Adipocyte (in vitro differentiated cells): ENCODE measurements at regions not wholly inside any gene's neighbourhood (a gene's known extent, or its start where the extent isn't known, plus 50 kb on each side); places are given as distances from the start of the nearest gene placed in this dataset.

Experiments
- DNase-seq: peaks from one replicate; pipeline ENCODE4 v3.0.0-alpha.2; 2015; ENCODE audit warnings: low read depth
- H3K27me3 ChIP-seq: replicated peaks from 2 replicates; pipeline ENCODE4 v1.7.0; 2013; ENCODE audit warnings: mild to moderate bottlenecking, low read length, moderate library complexity; ENCODE audit not compliant: control insufficient read depth, insufficient read depth
- H3K36me3 ChIP-seq: 2 replicates; pipeline ENCODE4 v1.7.0; 2013; ENCODE audit warnings: low read length, mild to moderate bottlenecking, moderate library complexity; ENCODE audit not compliant: control insufficient read depth, insufficient read depth, severe bottlenecking
- H3K4me1 ChIP-seq: 2 replicates; pipeline ENCODE4 v1.7.0; 2013; ENCODE audit warnings: mild to moderate bottlenecking, low read length, moderate library complexity; ENCODE audit not compliant: control insufficient read depth, insufficient read depth
- H3K4me3 ChIP-seq: 2 replicates; pipeline ENCODE4 v1.7.0; 2013; ENCODE audit warnings: mild to moderate bottlenecking, low read length, moderate library complexity
- H3K9ac ChIP-seq: 2 replicates; pipeline ENCODE4 v1.7.0; 2013; ENCODE audit warnings: mild to moderate bottlenecking, low read length, moderate library complexity
- H3K9me3 ChIP-seq: 2 replicates; pipeline ENCODE4 v1.7.0; 2013; ENCODE audit warnings: mild to moderate bottlenecking, low read length, moderate library complexity; ENCODE audit not compliant: control insufficient read depth

GRCh38 chr1:163406772-163407171 is 85.0 kb downstream of the NUF2 start:
- no peak overlapping the region for H3K4me3 ChIP-seq
- H3K36me3 ChIP-seq: no peaks in the 10 kb centered on the region
- no peak for DNase-seq
- H3K9me3 ChIP-seq: no peaks in the 10 kb centered on the region
- H3K27me3 ChIP-seq: peaks cover 25% of the 10 kb centered on the region
- H3K4me1 ChIP-seq: no peaks in the 10 kb centered on the region
- no peak overlapping the region for H3K9ac ChIP-seq

- no peaks in the 10 kb centered on the region for H3K36me3 ChIP-seq
- no peaks in the 10 kb centered on the region for H3K9me3 ChIP-seq
- H3K9ac ChIP-seq: no peak overlapping the region
- DNase-seq: no peak
- peaks cover 25% of the 10 kb centered on the region for H3K27me3 ChIP-seq
- no peak overlapping the region for H3K4me3 ChIP-seq
- H3K4me1 ChIP-seq: no peaks in the 10 kb centered on the region
Measured at GRCh38 chr1:163408262-163408661, 86.5 kb downstream of the NUF2 start.

GRCh38 chr1:163410073-163410999 is 88.6 kb downstream of the NUF2 start:
- no peak overlapping the region for H3K4me3 ChIP-seq
- H3K27me3 ChIP-seq: peaks cover 37% of the 10 kb centered on the region
- no peaks in the 10 kb centered on the region for H3K9me3 ChIP-seq
- H3K36me3 ChIP-seq: no peaks in the 10 kb centered on the region
- H3K4me1 ChIP-seq: no peaks in the 10 kb centered on the region
- DNase-seq: peak; percentile 74
- no peak overlapping the region for H3K9ac ChIP-seq

DNA sequence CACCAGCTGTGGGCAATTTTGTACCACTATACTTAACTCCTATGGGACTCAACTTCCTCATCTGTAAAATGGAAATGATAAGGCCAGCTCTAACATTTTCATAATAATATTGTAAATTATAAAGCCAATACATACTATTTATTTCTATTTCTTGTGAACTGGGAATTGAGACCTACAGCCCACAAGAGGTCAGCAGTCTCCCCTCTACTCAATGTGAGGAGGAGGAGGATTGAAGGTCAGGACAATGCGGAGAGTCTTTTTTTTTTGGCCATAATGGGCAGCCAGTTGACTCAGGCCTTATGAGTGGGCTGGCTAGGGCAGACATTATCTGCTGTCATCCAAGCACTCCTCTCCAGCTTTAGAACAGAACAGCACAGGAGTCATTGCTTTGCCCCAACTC is 90.5 kb downstream of the NUF2 start:
- no peak overlapping the region for H3K4me3 ChIP-seq
- peaks cover 35% of the 10 kb centered on the region for H3K27me3 ChIP-seq
- H3K36me3 ChIP-seq: no peaks in the 10 kb centered on the region
- H3K9me3 ChIP-seq: no peaks in the 10 kb centered on the region
- H3K4me1 ChIP-seq: no peaks in the 10 kb centered on the region
- H3K9ac ChIP-seq: no peak overlapping the region
- no peak for DNase-seq

GRCh38 chr1:163414778-163415177 is 93.0 kb downstream of the NUF2 start:
- no peak for DNase-seq
- Histone ChIP-seq H3K4me1 (no peaks in the 10 kb centered on the region), H3K27me3 (peaks cover 37% of the 10 kb centered on the region), H3K36me3 (no peaks in the 10 kb centered on the region), H3K9ac (no peak overlapping the region), H3K9me3 (no peaks in the 10 kb centered on the region), H3K4me3 (no peak overlapping the region)

- no peaks in the 10 kb centered on the region for H3K36me3 ChIP-seq
- peaks cover 18% of the 10 kb centered on the region for H3K27me3 ChIP-seq
- no peaks in the 10 kb centered on the region for H3K4me1 ChIP-seq
- no peaks in the 10 kb centered on the region for H3K9me3 ChIP-seq
- no peak overlapping the region for H3K9ac ChIP-seq
- no peak for DNase-seq
- H3K4me3 ChIP-seq: no peak overlapping the region
Measured at GRCh38 chr1:163421701-163422100, 99.9 kb downstream of the NUF2 start.

GRCh38 chr1:163422738-163423404 is 101.1 kb downstream of the NUF2 start:
- H3K4me1 ChIP-seq: no peaks in the 10 kb centered on the region
- H3K27me3 ChIP-seq: peaks cover 11% of the 10 kb centered on the region
- H3K4me3 ChIP-seq: no peak overlapping the region
- no peaks in the 10 kb centered on the region for H3K9me3 ChIP-seq
- H3K9ac ChIP-seq: no peak overlapping the region
- no peak for DNase-seq
- no peaks in the 10 kb centered on the region for H3K36me3 ChIP-seq

GRCh38 chr1:163426505-163427251 is 104.9 kb downstream of the NUF2 start:
- H3K9ac ChIP-seq: no peak overlapping the region
- no peaks in the 10 kb centered on the region for H3K36me3 ChIP-seq
- H3K4me3 ChIP-seq: no peak overlapping the region
- H3K27me3 ChIP-seq: peaks cover 2% of the 10 kb centered on the region
- H3K9me3 ChIP-seq: peaks cover 10% of the 10 kb centered on the region
- H3K4me1 ChIP-seq: no peaks in the 10 kb centered on the region
- no peak for DNase-seq

GRCh38 chr1:163427279-163427678 is 105.5 kb downstream of the NUF2 start:
- Histone ChIP-seq H3K4me3 (no peak overlapping the region), H3K27me3 (peaks cover under 1% of the 10 kb centered on the region), H3K9ac (no peak overlapping the region), H3K36me3 (no peaks in the 10 kb centered on the region), H3K4me1 (no peaks in the 10 kb centered on the region), H3K9me3 (peaks cover 10% of the 10 kb centered on the region)
- DNase-seq: no peak

- Histone ChIP-seq H3K27me3 (peaks cover 19% of the 10 kb centered on the region), H3K4me3 (no peak overlapping the region), H3K9ac (no peak overlapping the region), H3K36me3 (no peaks in the 10 kb centered on the region), H3K9me3 (no peaks in the 10 kb centered on the region), H3K4me1 (no peaks in the 10 kb centered on the region)
- no peak for DNase-seq
Measured at GRCh38 chr1:163436140-163436812, 114.5 kb downstream of the NUF2 start.

- no peaks in the 10 kb centered on the region for H3K4me1 ChIP-seq
- no peak overlapping the region for H3K9ac ChIP-seq
- H3K4me3 ChIP-seq: no peak overlapping the region
- peaks cover 19% of the 10 kb centered on the region for H3K27me3 ChIP-seq
- no peak for DNase-seq
- no peaks in the 10 kb centered on the region for H3K9me3 ChIP-seq
- no peaks in the 10 kb centered on the region for H3K36me3 ChIP-seq
Measured at GRCh38 chr1:163439471-163439870, 117.7 kb downstream of the NUF2 start.
